Duodenal mucosa (tissue), 2 donors: ENCODE measurements at regions not wholly inside any gene's neighbourhood (a gene's known extent, or its start where the extent isn't known, plus 50 kb on each side); places are given as distances from the start of the nearest gene placed in this dataset.

Source experiments
- H3K27ac ChIP-seq: one replicate; pipeline ENCODE4 v1.7.0; 2013; ENCODE audit warnings: low read depth, low read length
- H3K27me3 ChIP-seq, 2 donors: one replicate each; pipeline ENCODE4 v1.7.0; 2013; ENCODE audit warnings: low read length in 2 of 2, control low read depth in 1 of 2; ENCODE audit not compliant: insufficient read depth in 2 of 2, control insufficient read depth in 1 of 2
- H3K36me3 ChIP-seq, 2 donors: one replicate each; pipeline ENCODE4 v1.7.0; 2013; ENCODE audit warnings: low read length in 2 of 2, control low read depth in 1 of 2; ENCODE audit not compliant: insufficient read depth in 2 of 2, control insufficient read depth in 1 of 2
- H3K4me1 ChIP-seq, 2 donors: one replicate each; pipeline ENCODE4 v1.7.0; 2013; ENCODE audit warnings: low read length in 2 of 2, control low read depth in 1 of 2; ENCODE audit not compliant: insufficient read depth in 2 of 2, control insufficient read depth in 1 of 2
- H3K4me3 ChIP-seq, 2 donors: one replicate each; pipeline ENCODE4 v1.7.0; 2013; ENCODE audit warnings: low read length in 2 of 2, low read depth in 1 of 2
- H3K9ac ChIP-seq, 2 donors: one replicate each; pipeline ENCODE4 v1.7.0; 2013; ENCODE audit warnings: low read length in 2 of 2, low read depth in 1 of 2
- H3K9me3 ChIP-seq, 2 donors: one replicate each; pipeline ENCODE4 v1.7.0; 2013; ENCODE audit warnings: low read length in 2 of 2, control low read depth in 1 of 2; ENCODE audit not compliant: control insufficient read depth in 1 of 2

DNA sequence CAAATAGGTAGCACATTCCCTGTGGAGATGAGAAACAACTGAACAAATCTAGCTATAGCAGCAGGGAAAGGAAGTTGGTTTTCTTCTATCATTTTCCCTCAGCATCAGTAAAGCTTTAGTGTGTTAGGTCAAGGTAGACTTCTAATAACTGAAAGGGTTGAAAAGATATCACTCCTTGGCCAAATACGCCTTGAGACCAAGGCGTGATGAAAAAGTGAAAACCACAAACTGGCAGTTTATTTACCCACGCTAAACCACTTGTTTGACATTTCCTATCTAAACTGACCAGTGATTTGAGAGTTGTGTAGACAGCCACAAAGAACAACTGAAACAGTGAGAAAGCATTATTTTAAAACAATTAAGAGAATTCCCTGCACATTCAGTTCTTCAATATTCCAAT, 99.6 kb upstream of the SOX5 start:
- Histone ChIP-seq H3K4me3 (no peak overlapping the region), H3K36me3 (no peaks in the 10 kb centered on the region), H3K9me3 (no peaks in the 10 kb centered on the region), H3K9ac (no peak overlapping the region), H3K27ac (no peak overlapping the region), H3K27me3 (no peaks in the 10 kb centered on the region), H3K4me1 (no peaks in the 10 kb centered on the region)

DNA sequence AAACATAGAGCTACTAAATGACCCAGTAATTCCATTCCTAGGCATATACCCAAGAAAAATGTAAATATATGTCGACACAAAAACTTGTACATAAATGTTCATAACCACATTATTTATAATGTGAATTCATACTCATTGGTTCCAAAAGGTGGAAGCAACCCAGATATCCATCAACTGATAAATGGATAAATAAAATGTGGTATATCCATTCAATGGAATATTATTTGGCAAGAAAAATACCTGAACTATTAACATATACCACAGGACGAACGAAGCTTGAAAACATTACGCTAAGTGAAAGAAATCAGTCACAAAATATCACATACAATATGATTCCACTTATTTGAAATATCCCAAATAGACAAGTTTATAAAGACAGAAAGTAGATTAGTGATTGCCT, 99.0 kb upstream of the SOX5 start:
- Histone ChIP-seq H3K4me3 (no peak overlapping the region), H3K4me1 (no peaks in the 10 kb centered on the region), H3K9ac (no peak overlapping the region), H3K9me3 (no peaks in the 10 kb centered on the region), H3K36me3 (no peaks in the 10 kb centered on the region), H3K27ac (no peak overlapping the region), H3K27me3 (no peaks in the 10 kb centered on the region)

DNA sequence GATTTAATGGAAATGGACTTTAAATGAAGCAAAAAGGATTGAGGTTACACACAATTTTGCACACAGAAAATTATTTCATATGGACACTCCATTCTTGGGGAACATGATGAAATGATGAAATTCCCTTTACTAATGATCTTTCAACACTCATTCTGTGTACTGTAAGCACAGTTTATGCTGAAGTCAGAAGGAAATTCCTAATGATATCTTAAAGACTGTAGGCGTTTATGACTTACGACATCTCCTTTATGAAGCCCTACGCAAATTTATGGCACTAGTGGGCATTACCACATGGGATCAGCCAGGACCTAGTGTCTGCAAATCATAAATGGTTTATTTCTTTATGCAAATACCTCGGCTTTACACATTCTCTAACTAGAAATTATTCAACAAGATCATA, 97.9 kb upstream of the SOX5 start:
- H3K27ac ChIP-seq = no peak overlapping the region
- no peak overlapping the region for H3K9ac ChIP-seq
- H3K27me3 ChIP-seq = no peaks in the 10 kb centered on the region
- H3K4me1 ChIP-seq = no peaks in the 10 kb centered on the region
- no peaks in the 10 kb centered on the region for H3K9me3 ChIP-seq
- no peaks in the 10 kb centered on the region for H3K36me3 ChIP-seq
- H3K4me3 ChIP-seq = no peak overlapping the region

DNA sequence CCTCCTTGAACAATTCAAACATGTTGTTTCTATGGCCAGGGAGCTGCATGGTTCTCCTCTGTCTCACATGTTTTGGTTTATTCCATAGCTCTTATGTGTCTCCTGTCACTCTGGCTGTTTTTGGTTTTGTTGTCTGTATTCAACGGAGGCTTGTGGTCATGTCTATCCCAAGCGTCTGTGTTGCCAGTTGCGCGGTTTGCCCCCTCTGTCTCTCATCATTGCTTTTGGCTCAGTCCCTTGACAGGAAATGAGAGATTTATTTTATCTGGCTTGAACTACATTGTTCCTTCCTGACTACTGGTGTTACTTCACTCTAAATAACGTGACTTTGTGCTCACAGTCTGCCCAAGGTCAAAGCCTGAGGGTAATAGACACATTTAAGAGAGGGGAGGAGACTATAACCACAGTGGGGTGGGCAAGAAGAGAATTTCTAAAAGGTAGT, 96.4 kb upstream of the SOX5 start:
- no peak overlapping the region for H3K27ac ChIP-seq
- H3K9me3 ChIP-seq = no peaks in the 10 kb centered on the region
- H3K27me3 ChIP-seq = no peaks in the 10 kb centered on the region
- no peaks in the 10 kb centered on the region for H3K36me3 ChIP-seq
- no peaks in the 10 kb centered on the region for H3K4me1 ChIP-seq
- no peak overlapping the region for H3K9ac ChIP-seq
- no peak overlapping the region for H3K4me3 ChIP-seq

DNA sequence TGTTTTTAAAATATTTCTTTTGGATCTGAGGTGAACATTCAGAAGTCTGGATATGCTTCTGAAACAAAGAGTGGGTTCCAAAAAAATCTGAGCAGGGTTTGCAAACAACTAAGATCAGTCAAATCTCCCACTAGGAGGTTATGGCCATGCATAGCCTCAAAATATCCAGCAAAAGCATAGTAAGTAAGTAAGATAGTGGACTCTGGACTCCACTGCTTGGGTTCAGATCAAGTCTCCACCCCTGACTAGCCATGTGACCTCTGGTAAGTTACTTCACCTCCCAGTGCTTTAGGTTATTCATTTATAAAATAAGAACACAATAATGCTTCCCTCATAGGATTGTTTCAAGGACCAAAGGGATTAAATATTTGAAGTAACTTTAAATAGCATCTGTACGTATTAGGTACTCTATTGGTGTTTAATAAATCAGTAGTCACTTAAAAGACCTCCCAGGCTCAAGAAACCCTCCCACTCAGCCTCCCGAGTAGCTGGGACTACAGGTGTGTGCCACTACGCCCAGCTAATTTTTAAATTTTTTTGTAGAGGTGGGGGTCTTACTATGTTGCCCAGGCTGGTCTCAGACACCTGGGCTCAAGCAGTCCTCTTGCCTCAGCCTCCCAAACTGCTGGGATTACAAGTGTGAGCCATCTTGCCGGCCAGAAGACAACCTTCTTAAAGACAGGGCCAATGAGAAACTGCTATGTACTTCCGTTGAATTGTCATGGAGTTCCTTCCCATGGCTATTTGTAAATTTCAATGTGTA, 95.7 kb upstream of the SOX5 start:
- Histone ChIP-seq H3K4me1 (no peaks in the 10 kb centered on the region), H3K27ac (no peak overlapping the region), H3K27me3 (no peaks in the 10 kb centered on the region), H3K4me3 (no peak overlapping the region), H3K36me3 (no peaks in the 10 kb centered on the region), H3K9me3 (no peaks in the 10 kb centered on the region), H3K9ac (no peak overlapping the region)

DNA sequence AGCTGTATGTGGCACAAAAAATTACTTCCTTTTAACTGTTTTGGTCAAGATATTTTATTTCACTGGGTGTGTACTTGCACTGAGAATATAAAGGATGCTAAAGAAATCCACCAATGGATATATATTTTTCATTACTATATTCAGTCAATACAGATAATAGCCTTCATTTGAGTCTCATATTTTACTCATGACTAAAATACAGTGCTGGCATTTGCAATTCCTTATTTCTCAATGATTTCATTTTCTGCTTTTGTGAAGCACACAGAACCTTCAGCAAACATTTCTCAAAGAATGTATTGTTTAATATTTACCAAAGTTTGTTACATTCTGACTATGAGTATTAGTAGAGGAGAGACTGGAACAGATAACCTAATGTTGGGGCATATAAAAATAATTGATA, 93.2 kb upstream of the SOX5 start:
- Histone ChIP-seq H3K27me3 (no peaks in the 10 kb centered on the region), H3K9me3 (no peaks in the 10 kb centered on the region), H3K36me3 (no peaks in the 10 kb centered on the region), H3K4me1 (no peaks in the 10 kb centered on the region), H3K27ac (no peak overlapping the region), H3K4me3 (no peak overlapping the region), H3K9ac (no peak overlapping the region)

DNA sequence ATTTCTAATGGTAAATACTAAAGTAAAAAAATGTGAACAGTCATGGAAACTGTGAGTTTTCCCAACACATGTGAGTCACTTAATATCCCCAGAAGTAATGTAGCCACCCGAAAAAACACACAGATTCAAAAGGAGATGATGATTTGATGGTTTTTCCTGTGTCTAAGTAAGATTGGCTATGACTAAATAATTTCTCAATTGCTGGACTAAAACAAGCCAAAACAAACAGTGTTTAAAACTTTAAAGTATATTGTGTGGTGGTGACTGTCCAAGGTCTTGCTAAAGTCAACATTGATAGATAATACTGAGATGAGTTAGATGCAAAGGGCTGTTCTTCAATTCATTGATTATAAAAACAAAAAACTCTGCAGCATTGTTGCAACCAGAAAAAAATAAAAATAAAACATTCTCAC, 89.6 kb upstream of the SOX5 start:
- H3K9me3 ChIP-seq = no peaks in the 10 kb centered on the region
- no peak overlapping the region for H3K27ac ChIP-seq
- H3K4me1 ChIP-seq = no peaks in the 10 kb centered on the region
- no peaks in the 10 kb centered on the region for H3K36me3 ChIP-seq
- H3K9ac ChIP-seq = no peak overlapping the region
- H3K4me3 ChIP-seq = no peak overlapping the region
- no peaks in the 10 kb centered on the region for H3K27me3 ChIP-seq

DNA sequence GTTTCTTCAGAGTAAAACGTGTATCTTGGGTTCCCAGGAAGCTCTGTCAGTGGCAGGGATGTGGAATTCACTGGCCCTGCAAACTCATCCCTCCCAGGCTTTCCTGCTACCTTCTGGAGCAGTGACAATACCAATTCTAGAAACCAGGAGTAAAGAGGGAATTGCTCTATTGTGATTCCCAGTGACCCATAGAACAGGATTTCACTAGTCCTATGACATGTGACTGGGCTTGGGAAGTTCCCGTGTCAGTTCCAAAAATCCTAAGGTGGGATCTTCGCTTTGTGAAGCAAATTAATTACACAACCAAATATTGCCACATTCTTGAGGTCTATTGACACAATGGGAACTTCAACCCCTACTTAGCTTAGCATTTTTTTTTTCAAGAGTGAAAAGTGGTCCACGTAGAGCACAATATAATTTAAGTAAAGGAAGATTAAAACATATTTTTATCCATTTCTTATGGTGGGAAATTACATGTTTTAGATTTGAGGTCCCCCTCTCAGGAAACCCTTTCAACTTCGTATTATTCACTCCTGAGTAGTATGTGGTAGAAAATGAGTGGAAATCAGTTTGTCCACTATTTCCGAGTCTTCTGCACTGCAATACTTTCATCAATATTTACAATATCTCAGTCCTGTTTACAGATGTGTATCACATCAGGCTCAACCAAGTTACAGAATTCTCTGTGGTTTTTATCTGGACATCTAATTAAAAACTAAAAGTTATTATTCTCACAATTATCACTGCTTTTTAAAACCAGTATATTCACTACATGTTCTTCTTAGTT, 88.9 kb upstream of the SOX5 start:
- no peaks in the 10 kb centered on the region for H3K36me3 ChIP-seq
- no peak overlapping the region for H3K9ac ChIP-seq
- no peak overlapping the region for H3K27ac ChIP-seq
- no peaks in the 10 kb centered on the region for H3K4me1 ChIP-seq
- H3K4me3 ChIP-seq = no peak overlapping the region
- H3K9me3 ChIP-seq = no peaks in the 10 kb centered on the region
- H3K27me3 ChIP-seq = no peaks in the 10 kb centered on the region

DNA sequence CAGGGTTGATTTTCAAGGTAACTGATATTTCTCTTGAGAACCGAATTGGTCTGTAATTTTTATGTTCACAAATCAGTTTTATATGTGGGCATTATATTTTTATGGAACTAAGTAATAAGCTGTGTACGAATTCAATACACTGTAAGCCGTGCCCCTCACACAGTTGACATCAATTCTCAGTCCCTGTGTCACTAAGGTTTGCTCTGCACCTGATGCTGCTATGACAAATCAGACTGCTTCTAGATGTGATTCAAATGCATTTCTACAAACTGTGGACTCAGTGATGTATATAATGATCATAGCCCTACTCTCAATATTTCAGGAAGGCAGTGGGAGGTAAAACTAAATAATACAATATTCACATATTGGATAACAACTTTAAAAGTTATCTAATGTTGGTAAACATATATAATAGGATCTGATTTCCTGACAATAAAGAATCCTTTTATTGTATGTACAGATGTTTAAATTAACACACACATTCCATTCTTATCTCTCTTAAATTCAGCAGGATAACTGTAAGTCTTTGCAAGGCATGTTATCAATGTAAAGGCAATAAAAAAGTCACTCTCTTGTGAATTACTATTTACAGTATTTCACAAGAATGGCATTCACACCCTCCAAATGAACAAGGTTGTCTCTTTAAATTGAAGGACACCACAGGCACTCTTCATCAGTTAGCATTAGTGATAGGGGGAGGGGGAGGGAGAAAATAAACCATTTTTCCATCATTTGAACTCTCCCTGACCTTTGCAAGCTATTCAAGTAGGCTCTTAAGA, 87.2 kb upstream of the SOX5 start:
- Histone ChIP-seq H3K4me3 (no peak overlapping the region), H3K4me1 (no peaks in the 10 kb centered on the region), H3K36me3 (no peaks in the 10 kb centered on the region), H3K9me3 (no peaks in the 10 kb centered on the region), H3K9ac (no peak overlapping the region), H3K27me3 (no peaks in the 10 kb centered on the region), H3K27ac (no peak overlapping the region)

DNA sequence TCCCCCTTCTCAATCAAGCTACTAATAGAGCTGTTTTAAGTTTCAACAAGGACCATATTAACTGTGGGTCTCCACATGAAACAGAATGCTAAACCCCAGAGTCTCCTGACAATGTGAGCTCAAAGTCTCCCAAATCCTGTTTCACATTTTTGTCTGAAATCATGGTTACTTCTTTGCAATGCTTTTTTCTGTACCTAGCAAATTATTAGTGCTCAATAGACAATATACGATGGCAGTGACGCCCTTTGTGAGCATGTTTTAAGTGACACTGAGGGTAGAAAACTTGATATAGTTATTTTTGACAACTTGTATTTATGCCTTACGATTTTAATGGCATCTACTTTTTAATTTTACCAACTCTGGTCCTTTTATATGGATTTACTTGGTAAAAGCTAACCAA, 85.4 kb upstream of the SOX5 start:
- Histone ChIP-seq H3K9ac (no peak overlapping the region), H3K4me1 (no peaks in the 10 kb centered on the region), H3K27ac (no peak overlapping the region), H3K27me3 (no peaks in the 10 kb centered on the region), H3K4me3 (no peak overlapping the region), H3K36me3 (no peaks in the 10 kb centered on the region), H3K9me3 (no peaks in the 10 kb centered on the region)
